ENCODE measurements at regions not wholly inside any gene's neighbourhood (a gene's known extent, or its start where the extent isn't known, plus 50 kb on each side); places are given as distances from the start of the nearest gene placed in this dataset.

GRCh38 chr5:113902917-113903660, 389.6 kb downstream of the YTHDC2 start:
- DNase-seq (ENCODE audit: low read depth), result no peak

- no peak for DNase-seq (ENCODE audit: low read depth)
Observed at GRCh38 chr5:113909782-113910181, 396.3 kb downstream of the YTHDC2 start.

- no peak for DNase-seq (ENCODE audit: low read depth)
Observed at GRCh38 chr5:113917997-113918396, 404.5 kb downstream of the YTHDC2 start.

GRCh38 chr5:113922343-113922742, 408.8 kb downstream of the YTHDC2 start:
- no peak for DNase-seq (ENCODE audit: low read depth)

GRCh38 chr5:113935453-113935852, 422.0 kb downstream of the YTHDC2 start:
- no peak for DNase-seq (ENCODE audit: low read depth)

GRCh38 chr5:113937301-113937700, 423.8 kb downstream of the YTHDC2 start:
- DNase-seq (ENCODE audit: low read depth), result no peak

- DNase-seq (ENCODE audit: low read depth), result no peak
Observed at GRCh38 chr5:113939988-113940387, 421.9 kb upstream of the KCNN2 start.

- DNase-seq (ENCODE audit: low read depth), result no peak
Observed at GRCh38 chr5:113950186-113950585, 411.7 kb upstream of the KCNN2 start.

GRCh38 chr5:113965225-113965624, 396.6 kb upstream of the KCNN2 start:
- DNase-seq (ENCODE audit: low read depth), result no peak

GRCh38 chr5:113969901-113970300, 392.0 kb upstream of the KCNN2 start:
- no peak for DNase-seq (ENCODE audit: low read depth)

GRCh38 chr5:113971454-113971853, 390.4 kb upstream of the KCNN2 start:
- no peak for DNase-seq (ENCODE audit: low read depth)

- DNase-seq (ENCODE audit: low read depth), result no peak
Observed at GRCh38 chr5:113974976-113975375, 386.9 kb upstream of the KCNN2 start.

GRCh38 chr5:113984928-113985327, 376.9 kb upstream of the KCNN2 start:
- DNase-seq (ENCODE audit: low read depth), result no peak

GRCh38 chr5:113985505-113985904, 376.4 kb upstream of the KCNN2 start:
- DNase-seq (ENCODE audit: low read depth), result no peak

- peak; percentile 40 for DNase-seq (ENCODE audit: low read depth)
Observed at GRCh38 chr5:113989278-113989912, 372.5 kb upstream of the KCNN2 start.

GRCh38 chr5:113989913-113990305, 372.0 kb upstream of the KCNN2 start:
- DNase-seq (ENCODE audit: low read depth), result peak; percentile 9

GRCh38 chr5:114001076-114001475, 360.8 kb upstream of the KCNN2 start:
- DNase-seq (ENCODE audit: low read depth), result no peak

GRCh38 chr5:114006582-114006981, 355.3 kb upstream of the KCNN2 start:
- no peak for DNase-seq (ENCODE audit: low read depth)

GRCh38 chr5:114007678-114008077, 354.2 kb upstream of the KCNN2 start:
- DNase-seq (ENCODE audit: low read depth), result no peak

GRCh38 chr5:114010362-114010761, 351.5 kb upstream of the KCNN2 start:
- DNase-seq (ENCODE audit: low read depth), result peak; percentile 81

- DNase-seq (ENCODE audit: low read depth), result no peak
Observed at GRCh38 chr5:114018186-114018585, 343.7 kb upstream of the KCNN2 start.

- DNase-seq (ENCODE audit: low read depth), result no peak
Observed at GRCh38 chr5:114038756-114039155, 323.1 kb upstream of the KCNN2 start.

GRCh38 chr5:114050087-114050486, 311.8 kb upstream of the KCNN2 start:
- no peak for DNase-seq (ENCODE audit: low read depth)

- DNase-seq (ENCODE audit: low read depth), result no peak
Observed at GRCh38 chr5:114053372-114053771, 308.5 kb upstream of the KCNN2 start.
